HG02981 (cell line): ENCODE measurements at regions not wholly inside any gene's neighbourhood (a gene's known extent, or its start where the extent isn't known, plus 50 kb on each side); places are given as distances from the start of the nearest gene placed in this dataset.

Experiments used
- ATAC-seq: cut with Tn5 transposase; IDR thresholded peaks from one replicate; pipeline ENCODE4 v1.9.1; 2021; ENCODE audit warnings: mild to moderate bottlenecking, moderate library complexity; ENCODE audit not compliant: unreplicated experiment

- ATAC-seq = no peak
Measured at GRCh38 chr16:82499302-82499701, 127.5 kb upstream of the CDH13 start.

DNA sequence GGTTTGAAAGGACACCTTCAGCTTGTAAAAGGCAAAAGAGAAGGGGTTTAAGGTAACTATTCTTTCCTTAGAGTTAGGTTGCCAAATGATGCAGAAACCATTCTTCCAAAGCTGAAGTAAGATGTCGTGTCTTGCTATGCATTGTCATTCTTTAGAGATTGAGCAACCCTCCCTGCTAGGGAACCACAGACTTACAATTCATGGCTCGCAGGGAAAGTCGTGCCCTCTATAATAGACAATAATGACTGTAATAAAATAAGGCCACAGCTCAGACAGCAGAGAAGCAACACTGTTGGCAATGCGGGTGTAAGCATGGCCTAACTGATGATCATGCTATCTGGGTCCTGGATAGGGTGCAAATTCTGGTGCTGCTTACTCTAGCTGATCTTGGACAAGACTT lies 129.6 kb upstream of the CDH13 start:
- no peak for ATAC-seq

GRCh38 chr16:82488460-82488859 lies 138.3 kb upstream of the CDH13 start:
- no peak for ATAC-seq

DNA sequence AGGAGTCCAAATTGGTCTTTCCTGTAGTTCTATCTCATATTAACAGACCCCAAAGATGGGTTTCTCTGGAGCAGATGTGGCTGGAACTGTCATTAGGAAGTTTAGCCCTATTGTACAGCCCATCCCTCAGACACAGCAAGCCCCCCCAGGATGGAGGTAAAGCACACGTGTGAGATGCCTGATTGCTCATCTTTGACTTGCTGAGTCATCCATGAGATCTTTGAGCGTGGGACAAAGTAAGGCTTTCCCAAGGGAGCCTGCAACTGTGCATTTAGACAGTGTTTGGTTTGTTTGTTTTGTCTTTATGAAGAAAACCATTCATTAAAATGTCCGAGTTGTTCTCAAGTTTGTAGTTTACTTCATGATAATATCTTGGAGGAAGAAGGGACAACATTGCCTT lies 145.3 kb upstream of the CDH13 start:
- no peak for ATAC-seq

GRCh38 chr16:82476786-82477185 lies 150.0 kb upstream of the CDH13 start:
- ATAC-seq = no peak

DNA sequence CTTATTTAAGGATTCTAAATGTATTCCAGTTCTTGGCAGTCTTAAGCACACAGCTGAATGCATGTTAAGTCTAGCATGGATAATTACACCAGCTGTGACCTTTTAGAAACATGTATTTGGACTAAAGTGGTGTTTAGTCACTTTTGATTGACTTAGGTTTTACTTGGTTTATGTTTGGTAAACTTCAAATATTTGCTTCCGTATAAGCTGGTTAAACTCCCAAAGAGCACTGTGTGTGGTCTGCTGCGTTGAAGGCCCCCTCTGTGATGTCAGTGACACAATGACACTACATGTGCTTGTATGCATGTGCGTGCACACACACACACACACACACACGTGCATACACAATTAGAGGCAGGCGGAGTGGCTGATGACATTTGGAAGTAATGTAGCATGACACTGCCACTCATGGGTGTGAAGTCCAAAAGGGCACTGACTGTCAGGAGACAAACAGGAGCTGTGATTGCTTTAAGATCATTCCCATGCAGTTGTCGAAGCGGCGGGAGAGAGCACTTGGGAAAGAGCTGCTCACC lies 156.1 kb upstream of the CDH13 start:
- ATAC-seq = no peak

GRCh38 chr16:82470016-82470415 lies 156.8 kb upstream of the CDH13 start:
- no peak for ATAC-seq

GRCh38 chr16:82464187-82464586 lies 162.6 kb upstream of the CDH13 start:
- no peak for ATAC-seq

GRCh38 chr16:82460766-82461165 lies 166.0 kb upstream of the CDH13 start:
- no peak for ATAC-seq

- ATAC-seq = no peak
Measured at GRCh38 chr16:82459580-82460256, 167.1 kb upstream of the CDH13 start.

DNA sequence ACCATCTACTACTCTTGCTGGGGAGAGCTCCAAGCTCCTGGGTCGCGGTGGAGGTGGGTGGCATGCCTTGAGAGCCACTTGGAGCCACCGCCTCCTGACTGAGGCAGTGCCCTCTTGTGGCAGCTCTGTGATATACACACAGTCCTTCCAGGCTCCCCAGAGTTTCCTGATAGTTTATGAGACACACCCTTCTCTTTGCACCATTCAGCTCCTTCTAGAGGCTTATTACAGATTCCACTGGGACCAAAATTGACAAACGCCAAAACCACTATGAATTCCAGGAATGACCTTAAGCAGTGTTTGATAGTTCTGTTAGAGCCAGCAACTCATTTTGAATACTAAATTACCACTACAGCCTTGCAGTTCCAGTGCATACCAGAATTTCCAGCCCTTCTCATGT lies 170.1 kb upstream of the CDH13 start:
- ATAC-seq = peak; percentile 91

DNA sequence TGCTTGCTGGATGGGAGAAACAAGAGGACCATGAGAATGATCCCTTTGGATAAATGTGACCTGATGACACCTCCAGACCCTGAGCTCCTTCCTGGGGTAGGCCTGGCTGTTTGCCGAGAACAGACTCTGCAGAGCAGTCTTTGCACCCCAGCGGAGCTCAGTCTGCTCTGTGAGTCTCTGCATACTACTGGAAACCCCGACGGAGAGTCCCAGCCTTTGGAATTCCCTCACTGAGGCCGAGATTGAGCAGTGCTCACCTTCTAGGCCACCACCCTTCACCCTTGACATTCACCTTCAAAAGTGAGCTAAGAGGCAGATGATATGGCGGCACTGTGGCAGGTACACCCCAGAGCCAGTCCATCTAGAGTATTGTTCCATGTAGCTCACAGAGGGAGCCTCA lies 172.2 kb upstream of the CDH13 start:
- ATAC-seq = no peak

- no peak for ATAC-seq
Measured at GRCh38 chr16:82454152-82454551, 172.6 kb upstream of the CDH13 start.

GRCh38 chr16:82452004-82452756 lies 174.6 kb upstream of the CDH13 start:
- no peak for ATAC-seq

GRCh38 chr16:82451449-82451848 lies 175.3 kb upstream of the CDH13 start:
- no peak for ATAC-seq

- no peak for ATAC-seq
Measured at GRCh38 chr16:82440336-82440735, 186.4 kb upstream of the CDH13 start.

DNA sequence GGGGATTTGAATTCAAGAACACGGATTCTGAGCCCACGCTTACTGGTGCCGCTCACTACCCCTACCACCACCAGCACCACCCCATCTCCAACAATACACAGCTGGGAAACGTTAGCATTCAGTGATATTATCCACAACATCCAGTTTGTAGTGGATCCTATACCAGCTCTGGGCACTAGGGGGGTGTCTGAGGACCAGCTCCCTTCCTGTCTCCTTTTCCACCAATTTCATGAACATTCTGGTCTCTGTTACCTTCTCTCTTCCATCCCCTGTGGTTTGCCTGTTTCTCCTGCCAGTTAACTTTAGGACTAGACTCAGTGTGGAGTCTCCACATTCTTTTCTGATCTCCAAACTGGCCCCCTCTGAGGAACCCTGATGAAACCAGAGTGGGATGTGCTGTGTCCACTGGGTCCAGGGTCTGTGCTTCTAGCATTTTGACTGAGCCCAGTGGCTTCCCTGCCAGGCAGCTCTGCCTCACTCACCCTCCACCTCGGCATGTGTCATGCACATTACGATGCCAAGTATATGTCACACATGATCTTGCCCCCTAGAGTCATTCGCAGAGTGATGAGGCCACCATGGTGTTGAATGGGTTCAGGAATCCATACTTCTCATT lies 187.0 kb upstream of the CDH13 start:
- no peak for ATAC-seq

GRCh38 chr16:82433042-82433441 lies 193.7 kb upstream of the CDH13 start:
- no peak for ATAC-seq

DNA sequence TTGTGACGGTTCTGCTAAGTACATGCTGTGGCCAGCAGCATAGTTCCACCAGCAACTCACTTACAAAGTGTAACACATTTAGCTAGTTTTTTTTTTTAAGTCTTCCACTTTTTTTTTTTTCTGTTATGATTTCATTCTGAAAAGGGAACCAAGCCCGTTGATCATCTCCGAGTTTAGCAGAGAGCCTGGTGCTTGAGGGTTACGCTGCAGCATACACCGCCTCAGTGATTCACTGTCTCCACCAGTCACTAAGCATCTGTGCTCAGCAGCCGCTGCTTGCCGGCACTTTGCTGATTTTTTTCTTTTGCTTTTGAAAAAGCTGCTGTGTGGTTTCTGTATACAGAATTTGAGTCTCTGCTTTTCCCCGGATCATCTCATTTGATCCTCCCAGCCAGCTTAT lies 194.5 kb upstream of the CDH13 start:
- ATAC-seq = no peak

DNA sequence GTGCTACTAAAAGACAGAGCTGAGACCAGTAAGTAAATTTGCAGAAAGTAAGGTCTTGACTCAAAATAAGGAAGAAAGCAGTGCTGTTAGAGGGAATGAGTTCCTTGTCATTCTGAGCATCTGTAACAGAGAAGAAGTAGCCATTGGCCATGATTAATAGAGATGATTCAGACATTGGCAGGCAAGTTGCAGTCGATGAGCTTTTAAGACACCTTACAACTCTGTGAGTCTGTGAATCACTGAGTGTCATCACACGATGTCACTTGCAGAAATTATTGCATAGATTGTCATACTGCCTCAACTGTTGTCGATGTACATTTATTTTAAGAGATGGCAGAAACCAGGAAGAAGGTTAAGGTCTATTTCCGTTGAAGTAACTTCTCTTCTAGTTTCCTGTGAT lies 201.1 kb upstream of the CDH13 start:
- no peak for ATAC-seq

DNA sequence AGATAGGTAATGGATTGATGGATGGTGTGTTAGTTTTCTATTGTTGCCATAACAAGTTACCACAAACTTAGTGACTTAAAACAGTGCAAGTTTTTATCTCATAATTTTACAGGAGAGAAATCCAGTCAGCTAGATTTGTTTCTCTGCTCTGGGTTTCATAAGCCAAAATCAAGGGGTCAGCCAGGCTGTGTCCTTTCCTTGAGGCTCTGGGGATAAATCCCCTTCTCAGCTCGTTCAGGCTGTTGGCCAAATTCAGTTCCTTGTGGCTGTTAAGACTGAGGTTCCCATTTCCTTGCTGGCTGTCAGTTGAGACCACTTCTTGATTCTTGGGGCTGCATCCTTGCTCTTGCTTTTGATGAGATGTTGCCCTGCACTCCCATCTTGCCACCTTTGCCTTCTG lies 204.9 kb upstream of the CDH13 start:
- no peak for ATAC-seq

DNA sequence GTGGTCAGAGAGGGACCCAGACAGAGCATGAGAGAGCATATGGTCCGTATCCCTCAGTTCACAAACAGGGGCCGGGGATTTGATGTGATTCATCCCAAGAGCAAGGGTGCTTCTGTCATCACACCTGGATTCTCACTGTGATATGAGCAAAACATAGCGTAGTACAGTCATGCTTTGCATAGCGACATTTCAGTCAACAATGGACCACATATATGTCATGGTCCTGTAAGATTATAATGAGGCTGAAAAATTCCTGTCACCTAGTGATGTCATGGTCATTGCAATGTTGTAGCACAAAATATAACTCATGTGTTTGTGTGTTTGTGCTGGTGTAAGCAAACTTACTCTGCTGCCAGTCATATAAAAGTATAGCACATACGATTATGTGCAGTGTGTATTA lies 207.4 kb upstream of the CDH13 start:
- no peak for ATAC-seq
